Omental fat pad (tissue), 3 donors: ENCODE measurements at regions not wholly inside any gene's neighbourhood (a gene's known extent, or its start where the extent isn't known, plus 50 kb on each side); places are given as distances from the start of the nearest gene placed in this dataset.

Experiments used
- ATAC-seq: fragments of 150-250 bp; one replicate; pipeline ENCODE4 v1.9.1; 2016; ENCODE audit warnings: mild to moderate bottlenecking, moderate library complexity; ENCODE audit not compliant: low FRiP score
- DNase-seq: peaks from one replicate; pipeline ENCODE4 v3.0.0-alpha.2; 2019; ENCODE audit warnings: low spot score
- CTCF ChIP-seq, 3 donors: fragments of 450-650 bp; IDR thresholded peaks; one replicate each; pipeline ENCODE4 v1.5.1; 2016 to 2017; ENCODE audit warnings: antibody characterized with exemption in 3 of 3, mild to moderate bottlenecking in 3 of 3, moderate library complexity in 2 of 3

- ATAC-seq (no peak), DNase-seq (no peak)
- TF ChIP-seq CTCF (IDR thresholded peaks at IDR 0.05): no peak
Measured at GRCh38 chr12:20174528-20175175, 193.7 kb upstream of the PDE3A start.

- TF ChIP-seq CTCF (IDR thresholded peaks at IDR 0.05): no peak
- no peak for DNase-seq
- ATAC-seq: no peak
Measured at GRCh38 chr12:20175704-20176388, 192.5 kb upstream of the PDE3A start.

GRCh38 chr12:20181416-20182180 lies 186.7 kb upstream of the PDE3A start:
- no peak for DNase-seq
- ATAC-seq: no peak
- no peak for TF ChIP-seq CTCF (IDR thresholded peaks at IDR 0.05)

GRCh38 chr12:20183563-20183962 lies 184.8 kb upstream of the PDE3A start:
- ATAC-seq (no peak), DNase-seq (no peak)
- TF ChIP-seq CTCF (IDR thresholded peaks at IDR 0.05): no peak

- TF ChIP-seq CTCF (IDR thresholded peaks at IDR 0.05): no peak
- no peak for DNase-seq
- ATAC-seq: no peak
Measured at GRCh38 chr12:20184514-20184913, 183.8 kb upstream of the PDE3A start.

- no peak for DNase-seq
- no peak for ATAC-seq
- TF ChIP-seq CTCF (IDR thresholded peaks at IDR 0.05): no peak
Measured at GRCh38 chr12:20187456-20187855, 180.9 kb upstream of the PDE3A start.
